ENCODE measurements at regions not wholly inside any gene's neighbourhood (a gene's known extent, or its start where the extent isn't known, plus 50 kb on each side); places are given as distances from the start of the nearest gene placed in this dataset.

DNA sequence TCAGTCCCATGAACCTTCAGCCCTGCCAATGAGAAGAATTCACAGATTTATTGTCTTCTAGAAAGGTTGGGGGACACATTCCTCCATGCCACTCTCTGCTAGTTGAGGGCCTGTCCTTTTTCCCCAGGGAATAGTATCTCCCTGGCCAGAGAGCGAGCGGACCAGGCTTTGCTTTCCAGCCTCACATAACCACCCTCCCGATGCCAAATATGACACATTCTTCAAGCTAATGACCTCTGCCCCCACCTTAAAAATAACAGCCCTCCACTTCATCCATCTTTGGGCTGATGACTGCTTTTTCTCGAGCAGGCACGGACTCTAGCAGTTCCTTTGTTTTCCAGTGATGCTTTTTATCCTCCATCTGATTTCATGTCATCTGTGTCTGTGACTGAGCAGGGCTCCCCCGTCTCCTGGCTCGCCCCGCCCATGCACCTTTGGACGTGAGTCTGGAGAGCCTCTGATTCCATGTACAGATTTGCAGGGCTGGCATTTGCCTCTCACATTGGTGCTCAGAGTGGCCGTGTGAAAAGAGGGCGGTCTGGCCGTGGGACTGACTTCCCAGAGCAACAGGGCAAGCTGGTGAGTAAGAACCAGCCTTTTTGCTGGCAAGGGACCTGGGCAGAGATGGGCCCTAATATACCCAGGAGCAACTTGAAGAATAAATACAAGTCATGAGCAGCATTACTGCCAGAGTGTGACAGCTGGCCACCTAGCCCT, 279.8 kb downstream of the BCOR start:
- Histone ChIP-seq H3K23ac (ENCODE audit: low read length in 2 of 2) (no peak overlapping the region), H2AK5ac (ENCODE audit: low read length, severe bottlenecking) (no peak overlapping the region), H3K18ac (ENCODE audit: low read depth in 1 of 2, low read length in 2 of 2) (peak overlapping the region; percentile 34 to 54), H3K4me3 (ENCODE audit: insufficient read depth in 1 of 2, low read depth in 1 of 2, low read length in 2 of 2) (peak overlapping the region in 1 of 2 experiments; percentile 65), H3K4me2 (ENCODE audit: low read length, poor library complexity, severe bottlenecking) (no peak overlapping the region), H2BK15ac (ENCODE audit: low read depth, poor library complexity, severe bottlenecking) (no peak overlapping the region), H4K91ac (ENCODE audit: low read length) (peak overlapping the region; percentile 50), H3K9ac (ENCODE audit: low read length) (no peak overlapping the region), H3K27ac (ENCODE audit: low read length, poor library complexity, severe bottlenecking) (no peak overlapping the region), H3K4ac (ENCODE audit: low read depth in 1 of 2, low read length in 2 of 2) (no peak overlapping the region), H3K9me3 (ENCODE audit: control insufficient read depth, low read length) (peaks cover under 1% of the 10 kb centered on the region), H2BK12ac (ENCODE audit: low read length in 2 of 2) (peak overlapping the region; percentile 54 to 88), H3K4me1 (ENCODE audit: control insufficient read depth, insufficient read depth, low read depth, low read length) (peaks cover 11% of the 10 kb centered on the region), H3K79me1 (replicated peaks; ENCODE audit: low read length, poor library complexity, severe bottlenecking) (no peaks in the 10 kb centered on the region), H2BK120ac (ENCODE audit: low read depth, low read length) (no peak overlapping the region), H3K27me3 (ENCODE audit: control insufficient read depth in 1 of 2, insufficient read depth in 1 of 2, low read length in 2 of 2) (peaks cover 0 to 46% of the 10 kb centered on the region in 2 experiments), H2BK5ac (ENCODE audit: low read depth, low read length, poor library complexity, severe bottlenecking) (no peak overlapping the region), H4K8ac (ENCODE audit: low read length) (peak overlapping the region; percentile 72), H2AFZ (ENCODE audit: low read depth, low read length) (no peak overlapping the region), H3K14ac (ENCODE audit: low read length in 2 of 2) (no peak overlapping the region), H3K36me3 (ENCODE audit: control insufficient read depth in 1 of 2, insufficient read depth in 2 of 2, low read depth in 1 of 2, low read length in 2 of 2) (no peaks in the 10 kb centered on the region)
- WGBS, result 51% methylated on average over 12 of the region's 12 CpGs
- DNase-seq, result no peak

DNA sequence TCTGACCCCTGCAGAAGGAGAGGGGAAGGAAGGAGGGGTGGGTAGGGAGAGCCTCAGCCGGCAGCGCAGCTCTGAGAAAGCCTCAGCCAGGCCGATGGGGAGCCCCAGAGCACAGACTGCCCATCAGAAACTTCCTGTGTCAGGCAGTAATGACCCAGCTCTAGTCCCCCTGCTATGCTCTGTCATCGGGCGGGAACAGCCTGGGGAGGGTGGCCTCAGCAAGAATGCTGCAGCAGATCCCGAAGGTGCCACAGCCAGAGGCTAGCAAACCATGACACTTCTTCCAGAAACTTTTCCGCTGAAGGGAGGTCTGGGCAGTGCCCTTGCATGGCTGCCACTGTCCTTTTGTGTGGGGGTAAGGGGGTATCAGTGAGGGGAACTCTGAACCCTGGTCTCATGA, 279.0 kb downstream of the BCOR start:
- H3K27me3 ChIP-seq (ENCODE audit: control insufficient read depth in 1 of 2, insufficient read depth in 1 of 2, low read length in 2 of 2), result peaks cover 0 to 49% of the 10 kb centered on the region in 2 experiments
- H3K9ac ChIP-seq (ENCODE audit: low read length), result no peak overlapping the region
- H3K36me3 ChIP-seq (ENCODE audit: control insufficient read depth in 1 of 2, insufficient read depth in 2 of 2, low read depth in 1 of 2, low read length in 2 of 2), result no peaks in the 10 kb centered on the region
- no peak overlapping the region for H2AFZ ChIP-seq (ENCODE audit: low read depth, low read length)
- no peak overlapping the region for H3K14ac ChIP-seq (ENCODE audit: low read length in 2 of 2)
- no peak overlapping the region for H2BK15ac ChIP-seq (ENCODE audit: low read depth, poor library complexity, severe bottlenecking)
- peak overlapping the region; percentile 27 for H4K91ac ChIP-seq (ENCODE audit: low read length)
- peaks cover 9% of the 10 kb centered on the region for H3K9me3 ChIP-seq (ENCODE audit: control insufficient read depth, low read length)
- no peaks in the 10 kb centered on the region for H3K79me1 ChIP-seq (replicated peaks; ENCODE audit: low read length, poor library complexity, severe bottlenecking)
- H2BK5ac ChIP-seq (ENCODE audit: low read depth, low read length, poor library complexity, severe bottlenecking), result no peak overlapping the region
- H3K27ac ChIP-seq (ENCODE audit: low read length, poor library complexity, severe bottlenecking), result no peak overlapping the region
- no peak overlapping the region for H3K23ac ChIP-seq (ENCODE audit: low read length in 2 of 2)
- peak overlapping the region in 1 of 2 experiments; percentile 34 for H3K18ac ChIP-seq (ENCODE audit: low read depth in 1 of 2, low read length in 2 of 2)
- H4K8ac ChIP-seq (ENCODE audit: low read length), result no peak overlapping the region
- DNase-seq, result no peak
- H3K4me3 ChIP-seq (ENCODE audit: insufficient read depth in 1 of 2, low read depth in 1 of 2, low read length in 2 of 2), result no peak overlapping the region
- H2BK12ac ChIP-seq (ENCODE audit: low read length in 2 of 2), result peak overlapping the region; percentile 29 to 66
- peaks cover 11% of the 10 kb centered on the region for H3K4me1 ChIP-seq (ENCODE audit: control insufficient read depth, insufficient read depth, low read depth, low read length)
- 54% methylated on average over 5 of the region's 7 CpGs for WGBS
- no peak overlapping the region for H3K4ac ChIP-seq (ENCODE audit: low read depth in 1 of 2, low read length in 2 of 2)
- peak overlapping the region; percentile 49 for H2BK120ac ChIP-seq (ENCODE audit: low read depth, low read length)
- H3K4me2 ChIP-seq (ENCODE audit: low read length, poor library complexity, severe bottlenecking), result no peak overlapping the region
- no peak overlapping the region for H2AK5ac ChIP-seq (ENCODE audit: low read length, severe bottlenecking)

DNA sequence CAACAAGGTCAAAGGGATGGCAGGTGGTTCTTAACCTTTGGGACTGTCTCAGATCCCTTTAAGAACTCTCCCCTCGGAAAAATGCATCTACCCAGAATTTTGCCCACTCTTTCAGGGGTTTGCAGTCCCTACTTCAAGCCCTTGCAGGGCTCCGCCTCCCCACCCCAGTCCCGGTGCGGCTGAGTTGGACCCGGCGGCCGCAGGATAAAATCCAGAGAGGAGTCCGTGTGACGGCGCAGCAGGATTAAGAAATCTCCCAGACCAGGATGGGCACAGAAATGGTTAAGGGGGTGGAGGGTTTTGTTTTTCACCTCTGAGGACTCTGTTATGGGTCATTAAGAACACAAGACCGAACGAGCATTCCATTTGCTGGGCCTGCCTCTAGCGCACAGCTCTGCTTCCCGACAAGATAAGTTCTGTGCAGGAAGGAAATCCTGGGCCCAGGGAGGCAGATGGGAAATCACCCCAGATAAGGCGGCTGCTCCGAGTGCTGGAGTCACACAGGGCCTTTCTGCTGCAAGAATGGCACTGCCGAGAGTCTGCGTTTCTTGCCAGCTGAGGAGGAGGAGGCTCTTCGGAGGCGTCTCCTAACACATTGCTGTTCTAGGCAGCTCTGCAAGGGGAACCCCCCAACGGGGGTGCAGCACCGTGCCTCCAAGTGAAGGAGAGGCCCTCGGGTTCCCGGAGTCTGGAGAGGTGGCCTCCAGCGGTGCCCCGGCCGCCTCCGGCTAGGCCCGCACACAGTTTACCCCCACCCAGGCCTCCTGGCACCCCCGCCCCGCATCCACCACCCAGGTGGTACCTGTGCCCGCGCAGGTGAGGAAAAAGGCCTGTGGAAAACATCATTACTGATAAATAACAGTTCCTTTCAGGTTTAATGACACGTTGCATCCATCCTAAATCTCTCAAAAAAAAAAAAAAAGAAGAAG, 277.6 kb downstream of the BCOR start:
- Histone ChIP-seq H2BK5ac (ENCODE audit: low read depth, low read length, poor library complexity, severe bottlenecking) (no peak overlapping the region), H3K14ac (ENCODE audit: low read length in 2 of 2) (no peak overlapping the region), H3K23ac (ENCODE audit: low read length in 2 of 2) (no peak overlapping the region), H2BK12ac (ENCODE audit: low read length in 2 of 2) (no peak overlapping the region), H3K27ac (ENCODE audit: low read length, poor library complexity, severe bottlenecking) (no peak overlapping the region), H3K4me1 (ENCODE audit: control insufficient read depth, insufficient read depth, low read depth, low read length) (peaks cover 12% of the 10 kb centered on the region), H3K4me2 (ENCODE audit: low read length, poor library complexity, severe bottlenecking) (peak overlapping the region; percentile 51), H3K4me3 (ENCODE audit: insufficient read depth in 1 of 2, low read depth in 1 of 2, low read length in 2 of 2) (no peak overlapping the region), H3K9ac (ENCODE audit: low read length) (no peak overlapping the region), H3K36me3 (ENCODE audit: control insufficient read depth in 1 of 2, insufficient read depth in 2 of 2, low read depth in 1 of 2, low read length in 2 of 2) (no peaks in the 10 kb centered on the region), H3K18ac (ENCODE audit: low read depth in 1 of 2, low read length in 2 of 2) (peak overlapping the region in 1 of 2 experiments; percentile 11), H2BK120ac (ENCODE audit: low read depth, low read length) (no peak overlapping the region), H3K4ac (ENCODE audit: low read depth in 1 of 2, low read length in 2 of 2) (no peak overlapping the region), H2AFZ (ENCODE audit: low read depth, low read length) (no peak overlapping the region), H3K27me3 (ENCODE audit: control insufficient read depth in 1 of 2, insufficient read depth in 1 of 2, low read length in 2 of 2) (peaks cover 0 to 57% of the 10 kb centered on the region in 2 experiments), H4K8ac (ENCODE audit: low read length) (no peak overlapping the region), H3K9me3 (ENCODE audit: control insufficient read depth, low read length) (peaks cover 10% of the 10 kb centered on the region), H4K91ac (ENCODE audit: low read length) (no peak overlapping the region), H2BK15ac (ENCODE audit: low read depth, poor library complexity, severe bottlenecking) (no peak overlapping the region), H2AK5ac (ENCODE audit: low read length, severe bottlenecking) (no peak overlapping the region), H3K79me1 (replicated peaks; ENCODE audit: low read length, poor library complexity, severe bottlenecking) (no peaks in the 10 kb centered on the region)
- WGBS, result 17% methylated on average over 28 of the region's 34 CpGs
- peak; percentile 71 for DNase-seq
